Peyer's patch (tissue), 4 donors: ENCODE measurements at regions not wholly inside any gene's neighbourhood (a gene's known extent, or its start where the extent isn't known, plus 50 kb on each side); places are given as distances from the start of the nearest gene placed in this dataset.

ENCODE experiments used
- CTCF ChIP-seq, 6 experiments: fragments of 450-650 bp in 4 of 6; fragments of 200-600 bp in 2 of 6; sonication (generic) in 1 of 6; IDR thresholded peaks; one replicate each; pipeline ENCODE4 v1.5.1; 2017 to 2019; ENCODE audit warnings: antibody characterized with exemption in 6 of 6, mild to moderate bottlenecking in 3 of 6, moderate library complexity in 1 of 6
- POLR2A ChIP-seq, 2 donors: fragments of 450-650 bp; IDR thresholded peaks; one replicate each; pipeline ENCODE4 v1.5.1; 2017; ENCODE audit warnings: antibody characterized with exemption in 2 of 2, mild to moderate bottlenecking in 2 of 2, moderate library complexity in 2 of 2

- TF ChIP-seq CTCF (IDR thresholded peaks at IDR 0.05) (no peak), POLR2A (IDR thresholded peaks at IDR 0.05) (no peak)
Observed at GRCh38 chr11:62017878-62018655, 50.6 kb upstream of the FTH1 start.
